Endothelial cell (in vitro differentiated cells): ENCODE measurements at regions not wholly inside any gene's neighbourhood (a gene's known extent, or its start where the extent isn't known, plus 50 kb on each side); places are given as distances from the start of the nearest gene placed in this dataset.

ENCODE experiments used
- DNase-seq: peaks from one replicate; pipeline ENCODE4 v3.0.0; 2021; ENCODE audit warnings: low spot score
- H3K27ac Mint-ChIP-seq: one replicate; pipeline ENCODE4 v1.8.0; 2021; ENCODE audit warnings: mixed read lengths, inconsistent platforms; ENCODE audit not compliant: unreplicated experiment
- H3K27me3 Mint-ChIP-seq: one replicate; pipeline ENCODE4 v1.8.0; 2021; ENCODE audit warnings: mild to moderate bottlenecking, moderate library complexity, mixed read lengths, inconsistent platforms; ENCODE audit not compliant: unreplicated experiment
- H3K36me3 Mint-ChIP-seq: one replicate; pipeline ENCODE4 v1.8.0; 2021; ENCODE audit warnings: mild to moderate bottlenecking, low read depth, mixed read lengths, inconsistent platforms; ENCODE audit not compliant: unreplicated experiment
- H3K4me1 Mint-ChIP-seq: one replicate; pipeline ENCODE4 v1.8.0; 2021; ENCODE audit warnings: mild to moderate bottlenecking, mixed read lengths, inconsistent platforms; ENCODE audit not compliant: unreplicated experiment
- H3K4me3 Mint-ChIP-seq: one replicate; pipeline ENCODE4 v1.8.0; 2021; ENCODE audit warnings: mild to moderate bottlenecking, mixed read lengths, inconsistent platforms; ENCODE audit not compliant: unreplicated experiment
- H3K9me3 Mint-ChIP-seq: one replicate; pipeline ENCODE4 v1.8.0; 2021; ENCODE audit warnings: mixed read lengths, inconsistent platforms; ENCODE audit not compliant: unreplicated experiment
- TF ChIP-seq, protein P1 (sequence below): fragments of 200-600 bp; sonication (generic); IDR thresholded peaks from one replicate; pipeline ENCODE4 v1.5.0; 2021; ENCODE audit warnings: antibody characterized with exemption; ENCODE audit not compliant: unreplicated experiment

DNA sequence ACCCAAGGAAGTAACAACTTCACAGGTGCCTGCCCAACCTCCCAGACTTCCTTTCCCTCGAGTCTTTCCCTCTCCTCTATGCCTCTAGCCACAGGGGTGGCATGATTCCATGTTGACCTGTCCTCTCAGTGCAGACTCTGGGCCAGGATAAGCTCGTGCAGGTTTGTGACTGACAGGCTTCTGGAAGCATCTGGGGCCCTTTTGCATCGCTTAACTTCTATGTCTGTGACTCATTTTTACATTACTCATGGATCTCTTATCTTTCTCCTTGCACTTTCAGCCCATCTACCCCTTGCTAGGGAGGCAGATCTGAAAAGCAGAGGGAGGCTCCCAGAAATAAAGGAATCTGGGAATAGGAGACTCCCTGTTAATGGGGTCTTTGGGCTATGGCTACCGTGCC is 98.5 kb upstream of the RIOK3 start:
- DNase-seq: no peak
- H3K4me1 Mint-ChIP-seq: peaks cover 32% of the 10 kb centered on the region
- peaks cover 46% of the 10 kb centered on the region for H3K36me3 Mint-ChIP-seq
- TF ChIP-seq, protein P1, sequence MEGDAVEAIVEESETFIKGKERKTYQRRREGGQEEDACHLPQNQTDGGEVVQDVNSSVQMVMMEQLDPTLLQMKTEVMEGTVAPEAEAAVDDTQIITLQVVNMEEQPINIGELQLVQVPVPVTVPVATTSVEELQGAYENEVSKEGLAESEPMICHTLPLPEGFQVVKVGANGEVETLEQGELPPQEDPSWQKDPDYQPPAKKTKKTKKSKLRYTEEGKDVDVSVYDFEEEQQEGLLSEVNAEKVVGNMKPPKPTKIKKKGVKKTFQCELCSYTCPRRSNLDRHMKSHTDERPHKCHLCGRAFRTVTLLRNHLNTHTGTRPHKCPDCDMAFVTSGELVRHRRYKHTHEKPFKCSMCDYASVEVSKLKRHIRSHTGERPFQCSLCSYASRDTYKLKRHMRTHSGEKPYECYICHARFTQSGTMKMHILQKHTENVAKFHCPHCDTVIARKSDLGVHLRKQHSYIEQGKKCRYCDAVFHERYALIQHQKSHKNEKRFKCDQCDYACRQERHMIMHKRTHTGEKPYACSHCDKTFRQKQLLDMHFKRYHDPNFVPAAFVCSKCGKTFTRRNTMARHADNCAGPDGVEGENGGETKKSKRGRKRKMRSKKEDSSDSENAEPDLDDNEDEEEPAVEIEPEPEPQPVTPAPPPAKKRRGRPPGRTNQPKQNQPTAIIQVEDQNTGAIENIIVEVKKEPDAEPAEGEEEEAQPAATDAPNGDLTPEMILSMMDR: no peak
- no peak overlapping the region for H3K27ac Mint-ChIP-seq
- peaks cover 3% of the 10 kb centered on the region for H3K27me3 Mint-ChIP-seq
- no peaks in the 10 kb centered on the region for H3K9me3 Mint-ChIP-seq
- peak overlapping the region; percentile 14 for H3K4me3 Mint-ChIP-seq

DNA sequence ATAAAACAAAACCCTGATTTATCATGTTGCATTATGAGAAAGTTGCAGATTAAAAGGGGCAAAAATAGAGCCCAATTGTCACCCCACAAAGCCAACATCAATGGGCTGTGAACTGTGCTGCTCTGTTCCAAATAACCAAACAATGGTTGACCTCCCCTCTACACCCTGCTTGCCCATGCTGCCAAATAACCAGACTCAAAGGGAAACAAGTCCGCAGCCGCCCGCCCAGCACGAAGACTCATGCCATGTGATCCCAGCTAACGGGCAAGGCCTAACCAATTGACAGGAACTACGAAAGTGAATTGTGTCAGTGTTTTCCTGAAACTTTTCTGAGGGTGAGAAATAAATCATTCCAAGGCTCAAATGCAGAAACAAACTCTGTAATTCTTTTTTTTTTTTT is 97.9 kb upstream of the RIOK3 start:
- Mint-ChIP-seq H3K27me3 (peaks cover 1% of the 10 kb centered on the region), H3K4me3 (no peak overlapping the region), H3K27ac (no peak overlapping the region), H3K9me3 (no peaks in the 10 kb centered on the region), H3K36me3 (peaks cover 40% of the 10 kb centered on the region), H3K4me1 (peaks cover 32% of the 10 kb centered on the region)
- DNase-seq: no peak
- TF ChIP-seq, protein P1: no peak

DNA sequence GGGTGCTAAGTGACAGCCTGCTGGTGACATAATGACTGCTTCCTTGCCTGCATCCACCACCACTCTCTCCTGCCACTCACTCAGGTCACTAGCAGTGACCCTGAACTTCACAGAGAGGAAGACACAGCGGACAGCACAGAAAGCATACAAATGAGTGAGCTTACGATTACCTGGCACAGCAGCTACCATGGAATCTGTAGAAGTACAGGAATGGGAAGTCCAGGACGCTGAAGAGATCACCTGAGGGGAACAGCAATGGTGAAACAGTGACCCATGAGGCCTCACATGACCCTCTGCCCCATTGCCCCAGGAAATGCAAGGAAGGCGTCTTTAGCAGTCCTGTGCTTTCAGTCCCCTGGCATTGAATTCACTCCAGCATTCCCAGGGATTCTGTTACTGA is 96.7 kb upstream of the RIOK3 start:
- no peak overlapping the region for H3K4me3 Mint-ChIP-seq
- peaks cover 38% of the 10 kb centered on the region for H3K36me3 Mint-ChIP-seq
- TF ChIP-seq, protein P1: no peak
- H3K27me3 Mint-ChIP-seq: peaks cover 1% of the 10 kb centered on the region
- DNase-seq: no peak
- H3K27ac Mint-ChIP-seq: no peak overlapping the region
- no peaks in the 10 kb centered on the region for H3K9me3 Mint-ChIP-seq
- H3K4me1 Mint-ChIP-seq: peaks cover 32% of the 10 kb centered on the region

DNA sequence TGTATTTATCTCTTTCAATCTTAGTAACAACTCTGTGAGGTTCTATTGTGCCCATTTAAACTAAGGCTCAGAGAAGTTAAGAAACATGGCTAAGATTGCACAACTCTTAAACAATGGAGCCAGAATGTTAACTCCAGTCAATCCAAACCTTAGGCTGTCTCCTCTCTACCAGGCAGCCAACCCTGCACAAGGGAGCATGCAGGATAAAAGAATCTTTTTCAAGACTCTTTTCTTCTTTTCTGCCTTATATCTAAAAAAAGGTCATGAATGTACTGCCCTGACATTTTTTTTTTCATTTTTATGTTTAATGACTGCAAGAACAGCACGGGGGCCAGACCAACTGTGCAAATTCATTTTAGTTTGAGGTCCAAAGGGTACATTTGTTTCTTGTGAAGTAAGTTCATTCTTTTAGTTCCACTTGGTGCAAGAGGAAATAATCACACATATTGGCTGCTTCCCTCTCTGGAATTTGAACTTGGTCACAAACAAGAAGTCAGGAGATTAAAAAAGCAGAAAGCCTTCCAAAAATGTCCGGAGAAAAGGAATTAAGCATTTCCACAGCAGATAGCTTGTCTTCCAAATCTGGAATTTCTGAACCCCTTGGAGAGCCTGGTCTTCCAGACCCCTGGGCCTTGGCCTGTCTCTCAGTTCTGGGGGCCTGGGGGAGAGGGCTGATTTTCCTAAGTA is 96.0 kb upstream of the RIOK3 start:
- no peak overlapping the region for H3K4me3 Mint-ChIP-seq
- H3K27ac Mint-ChIP-seq: no peak overlapping the region
- peaks cover 32% of the 10 kb centered on the region for H3K4me1 Mint-ChIP-seq
- no peaks in the 10 kb centered on the region for H3K27me3 Mint-ChIP-seq
- no peaks in the 10 kb centered on the region for H3K9me3 Mint-ChIP-seq
- TF ChIP-seq, protein P1: no peak
- no peak for DNase-seq
- peaks cover 33% of the 10 kb centered on the region for H3K36me3 Mint-ChIP-seq

DNA sequence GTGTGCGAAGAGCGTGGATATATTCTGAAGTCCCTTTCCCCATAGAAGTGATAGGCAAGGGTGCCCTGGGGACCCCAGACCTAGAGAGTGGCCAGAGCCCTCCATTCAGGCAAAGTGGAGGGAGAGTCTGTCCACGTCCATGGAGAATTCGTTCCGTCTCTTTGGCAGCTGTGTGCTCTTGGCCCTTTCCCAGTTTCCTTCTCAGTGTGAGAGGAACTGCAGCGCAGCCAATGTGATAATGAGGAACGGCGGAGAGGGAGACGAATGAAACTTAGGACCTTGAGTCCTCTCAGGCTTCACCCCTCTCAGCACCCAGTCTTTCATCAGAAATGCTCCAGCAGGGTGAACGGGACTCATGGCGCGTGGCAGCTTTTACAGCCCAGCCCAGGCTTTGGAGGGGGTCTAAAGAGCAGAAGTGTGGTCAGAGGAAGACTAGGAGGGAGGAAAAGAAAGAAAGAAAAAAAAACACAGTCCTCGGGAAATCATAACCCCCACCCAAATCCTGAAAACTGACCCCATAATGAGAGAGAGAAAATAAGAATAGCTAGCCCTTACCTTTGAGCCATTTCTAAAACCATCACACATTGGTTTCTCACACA is 95.0 kb upstream of the RIOK3 start:
- H3K4me1 Mint-ChIP-seq: peaks cover 28% of the 10 kb centered on the region
- no peak overlapping the region for H3K27ac Mint-ChIP-seq
- H3K27me3 Mint-ChIP-seq: no peaks in the 10 kb centered on the region
- DNase-seq: no peak
- no peak overlapping the region for H3K4me3 Mint-ChIP-seq
- TF ChIP-seq, protein P1: no peak
- H3K36me3 Mint-ChIP-seq: peaks cover 29% of the 10 kb centered on the region
- H3K9me3 Mint-ChIP-seq: no peaks in the 10 kb centered on the region
